Activated CD4-positive, alpha-beta T cell treated with anti-CD3 and anti-CD28 coated beads, Interleukin-2, Interleukin-6, amounts not matched to agents 100 ng/mL and 50 ng/mL, durations not matched to agents 16 hours and 8 hours (primary cell): ENCODE measurements at regions not wholly inside any gene's neighbourhood (a gene's known extent, or its start where the extent isn't known, plus 50 kb on each side); places are given as distances from the start of the nearest gene placed in this dataset.

Source experiments
- DNase-seq: peaks from one replicate; pipeline ENCODE4 v3.0.0-alpha.2; 2020

- DNase-seq: no peak
Observed at GRCh38 chr2:550860-551567, 126.2 kb downstream of the TMEM18 start.

GRCh38 chr2:545711-546650 is 131.2 kb downstream of the TMEM18 start:
- DNase-seq: no peak

GRCh38 chr2:545228-545627 is 132.0 kb downstream of the TMEM18 start:
- DNase-seq: no peak

GRCh38 chr2:538646-539045 is 138.6 kb downstream of the TMEM18 start:
- no peak for DNase-seq

GRCh38 chr2:535222-535621 is 142.0 kb downstream of the TMEM18 start:
- DNase-seq: no peak

GRCh38 chr2:529852-530251 is 147.4 kb downstream of the TMEM18 start:
- DNase-seq: no peak

- no peak for DNase-seq
Observed at GRCh38 chr2:529424-529823, 147.8 kb downstream of the TMEM18 start.

- DNase-seq: no peak
Observed at GRCh38 chr2:527581-527980, 149.6 kb downstream of the TMEM18 start.

GRCh38 chr2:526918-527317 is 150.3 kb downstream of the TMEM18 start:
- DNase-seq: no peak

GRCh38 chr2:525611-526010 is 151.6 kb downstream of the TMEM18 start:
- DNase-seq: no peak

- no peak for DNase-seq
Observed at GRCh38 chr2:525021-525420, 152.2 kb downstream of the TMEM18 start.

- no peak for DNase-seq
Observed at GRCh38 chr2:524442-524841, 152.8 kb downstream of the TMEM18 start.

GRCh38 chr2:523698-524270 is 153.4 kb downstream of the TMEM18 start:
- no peak for DNase-seq

GRCh38 chr2:522776-523175 is 154.4 kb downstream of the TMEM18 start:
- DNase-seq: no peak

- no peak for DNase-seq
Observed at GRCh38 chr2:521853-522530, 155.2 kb downstream of the TMEM18 start.

GRCh38 chr2:520663-521340 is 156.4 kb downstream of the TMEM18 start:
- no peak for DNase-seq

GRCh38 chr2:516944-517343 is 160.3 kb downstream of the TMEM18 start:
- DNase-seq: no peak

- no peak for DNase-seq
Observed at GRCh38 chr2:516131-516530, 161.1 kb downstream of the TMEM18 start.

GRCh38 chr2:515441-516127 is 161.6 kb downstream of the TMEM18 start:
- DNase-seq: no peak

GRCh38 chr2:513981-514706 is 163.1 kb downstream of the TMEM18 start:
- no peak for DNase-seq

GRCh38 chr2:510839-511238 is 166.4 kb downstream of the TMEM18 start:
- no peak for DNase-seq
